WTC11 (cell line): ENCODE measurements at regions not wholly inside any gene's neighbourhood (a gene's known extent, or its start where the extent isn't known, plus 50 kb on each side); places are given as distances from the start of the nearest gene placed in this dataset.

Source experiments
- CTCF ChIP-seq: fragments of 200-600 bp; IDR thresholded peaks from 2 replicates; pipeline ENCODE4 v1.8.0; 2022; ENCODE audit warnings: antibody characterized with exemption
- E2F5 ChIP-seq: sonication (generic); formaldehyde crosslinking; IDR thresholded peaks from 2 replicates; pipeline ENCODE4 v1.8.1; 2022; ENCODE audit warnings: mild to moderate bottlenecking, moderate library complexity, missing genetic modification reagents
- FOXJ3 ChIP-seq: sonication (generic); formaldehyde crosslinking; IDR thresholded peaks from 2 replicates; pipeline ENCODE4 v1.9.0; 2021; ENCODE audit warnings: missing genetic modification reagents, mild to moderate bottlenecking, borderline replicate concordance
- GABPB1 ChIP-seq: sonication (generic); formaldehyde crosslinking; IDR thresholded peaks from 2 replicates; pipeline ENCODE4 v1.8.1; 2023; ENCODE audit warnings: mild to moderate bottlenecking, missing genetic modification reagents
- HMGXB4 ChIP-seq: sonication (generic); formaldehyde crosslinking; IDR thresholded peaks from 2 replicates; pipeline ENCODE4 v1.8.1; 2023; ENCODE audit warnings: mild to moderate bottlenecking, moderate library complexity, missing genetic modification reagents
- SP1 ChIP-seq: sonication (generic); formaldehyde crosslinking; conservative IDR thresholded peaks from 2 replicates; pipeline ENCODE4 v1.8.1; 2022; ENCODE audit warnings: missing genetic modification reagents
- TCF7 ChIP-seq: sonication (generic); formaldehyde crosslinking; IDR thresholded peaks from 2 replicates; pipeline ENCODE4 v1.8.0; 2022; ENCODE audit warnings: mild to moderate bottlenecking, low read depth, missing genetic modification reagents, moderate library complexity
- USF2 ChIP-seq: sonication (generic); formaldehyde crosslinking; IDR thresholded peaks from 2 replicates; pipeline ENCODE4 v1.8.1; 2023; ENCODE audit warnings: mild to moderate bottlenecking, missing genetic modification reagents, moderate library complexity
- ZNF281 ChIP-seq: sonication (generic); formaldehyde crosslinking; IDR thresholded peaks from 2 replicates; pipeline ENCODE4 v1.8.0; 2023; ENCODE audit warnings: mild to moderate bottlenecking, missing genetic modification reagents

- TF ChIP-seq HMGXB4 (no peak), TCF7 (CRISPR knock-in tag) (no peak), CTCF (no peak), SP1 (CRISPR knock-in tag) (no peak), FOXJ3 (CRISPR knock-in tag) (no peak), USF2 (CRISPR knock-in tag) (no peak), GABPB1 (CRISPR knock-in tag) (no peak), E2F5 (CRISPR knock-in tag) (no peak), ZNF281 (no peak)
Observed at GRCh38 chr4:108256538-108256937, 87.8 kb upstream of the LEF1 start.
